Activated CD4-positive, alpha-beta T cell treated with anti-CD3 and anti-CD28 coated beads, Interleukin-10, Interleukin-2, amounts not matched to agents 100 ng/mL and 50 ng/mL, durations not matched to agents 16 hours and 8 hours (primary cell): ENCODE measurements at regions not wholly inside any gene's neighbourhood (a gene's known extent, or its start where the extent isn't known, plus 50 kb on each side); places are given as distances from the start of the nearest gene placed in this dataset.
"Not testable (repeated sequence)": the region's sequence is repeated elsewhere in the genome, so short reads cannot be mapped to it uniquely, and the experiment has no call there.

Experiments
- DNase-seq: peaks from one replicate; pipeline ENCODE4 v3.0.0-alpha.2; 2020

DNA sequence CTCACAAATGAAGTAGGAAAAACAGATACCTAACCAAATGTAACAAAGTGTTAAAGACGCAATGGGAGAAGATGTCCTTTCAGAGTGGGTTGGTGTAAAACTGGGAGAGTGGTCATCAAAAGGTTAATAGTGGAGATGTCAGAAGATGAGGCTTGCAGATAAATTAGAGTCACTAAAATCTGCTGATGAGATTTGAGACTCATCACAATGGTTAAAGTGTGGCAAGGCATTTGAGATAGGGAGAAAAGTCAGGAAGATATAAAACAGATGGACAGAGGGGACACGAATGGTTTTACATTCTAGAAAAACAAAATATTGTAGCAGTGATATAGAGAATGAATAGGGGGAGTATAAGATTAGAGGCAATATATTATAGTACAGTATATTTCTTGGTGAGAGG, 406.0 kb upstream of the SEMA6A start:
- DNase-seq: no peak

- DNase-seq: no peak
Observed at GRCh38 chr5:116976767-116977166, 402.1 kb upstream of the SEMA6A start.

DNA sequence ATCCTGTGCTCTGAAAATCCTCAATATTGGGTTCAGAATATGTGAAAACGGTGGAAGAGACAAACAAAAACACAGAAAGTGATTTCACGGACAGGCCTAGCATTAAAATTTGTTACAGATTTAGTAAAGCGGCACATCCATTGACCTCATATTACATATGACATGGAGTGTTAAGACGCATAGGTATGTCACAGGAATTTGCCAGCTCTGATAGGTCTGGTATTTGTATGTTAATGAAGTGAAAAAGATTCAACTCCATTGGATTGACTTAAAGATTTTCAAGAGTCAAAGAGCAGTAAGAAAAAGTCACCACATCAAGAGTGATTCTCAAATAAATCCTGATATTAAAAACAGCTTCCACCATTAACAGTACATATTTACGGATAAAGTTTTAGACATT, 396.5 kb upstream of the SEMA6A start:
- DNase-seq: no peak

GRCh38 chr5:116970318-116970717, 395.7 kb upstream of the SEMA6A start:
- no peak for DNase-seq

DNA sequence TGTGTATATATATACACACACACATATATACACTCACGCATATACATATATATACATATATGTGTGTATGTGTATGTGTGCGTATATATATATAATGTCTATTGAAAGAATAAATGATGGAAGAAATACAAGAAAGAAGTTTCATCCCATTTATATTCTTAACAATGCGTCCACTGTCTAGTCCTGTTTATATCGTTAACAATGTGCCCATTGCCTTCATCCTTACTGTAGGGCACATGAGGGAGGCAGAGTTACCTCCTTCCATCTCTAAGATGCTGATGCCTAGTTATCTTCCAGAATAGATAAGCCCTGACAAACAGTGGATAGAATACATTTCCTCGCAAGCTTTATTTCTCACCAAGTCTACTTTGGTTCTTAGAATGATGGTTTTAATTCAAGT, 389.8 kb upstream of the SEMA6A start:
- DNase-seq: no peak

GRCh38 chr5:116961021-116961420, 386.4 kb upstream of the SEMA6A start:
- no peak for DNase-seq

DNA sequence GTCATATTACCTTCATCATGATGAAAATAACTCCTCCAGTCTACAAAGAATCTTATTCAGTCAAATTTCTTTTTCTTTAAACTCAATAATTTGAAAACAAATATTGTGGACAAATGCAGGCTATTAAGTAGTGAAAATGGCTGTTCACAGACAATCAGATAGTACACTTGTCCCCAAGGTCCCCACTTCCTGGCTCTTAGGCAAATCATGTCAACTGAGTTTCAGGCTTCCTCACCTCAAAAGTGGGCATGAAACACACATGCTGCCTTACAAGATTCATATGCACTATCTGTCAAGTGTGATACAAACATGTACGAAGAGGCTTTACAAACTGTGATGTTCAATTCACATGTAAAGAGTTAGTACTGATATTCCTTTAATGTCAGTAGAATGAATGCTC, 385.2 kb upstream of the SEMA6A start:
- no peak for DNase-seq

DNA sequence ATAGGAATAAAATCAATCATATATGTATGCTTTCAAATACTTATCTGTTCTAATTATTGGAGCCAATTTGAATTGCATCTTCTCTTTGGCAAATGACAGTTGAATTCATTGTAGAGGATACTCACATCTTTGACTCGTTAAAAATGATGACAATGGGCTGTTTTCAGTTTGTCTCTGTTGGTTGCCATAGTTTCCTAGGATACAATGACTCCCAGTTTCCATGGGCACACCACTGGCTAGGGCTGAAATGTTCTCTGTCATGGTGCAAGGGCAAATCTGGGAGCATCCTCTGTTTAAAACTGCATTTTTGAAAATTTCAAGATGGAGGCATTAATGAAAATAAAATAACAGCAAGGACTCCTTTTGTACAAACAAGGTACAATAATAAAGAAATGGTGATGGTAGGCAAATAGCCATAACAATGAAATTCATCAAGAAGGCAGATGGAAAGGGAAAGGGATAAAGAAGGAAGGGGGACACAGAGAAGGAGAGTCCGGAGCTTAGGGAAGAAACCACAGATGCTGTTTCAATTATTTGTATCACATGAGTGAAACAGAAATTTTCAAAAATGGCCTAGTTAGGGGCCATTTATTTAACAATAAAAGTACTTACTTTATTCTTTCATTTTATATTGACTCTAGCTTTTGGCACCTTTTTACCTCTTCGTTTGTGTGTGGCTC, 378.8 kb upstream of the SEMA6A start:
- no peak for DNase-seq

- no peak for DNase-seq
Observed at GRCh38 chr5:116951219-116951618, 376.6 kb upstream of the SEMA6A start.

- peak; percentile 67 for DNase-seq
Observed at GRCh38 chr5:116947691-116948528, 373.3 kb upstream of the SEMA6A start.

- not testable (repeated sequence) for DNase-seq
Observed at GRCh38 chr5:116945613-116946382, 371.2 kb upstream of the SEMA6A start.

- no peak for DNase-seq
Observed at GRCh38 chr5:116944183-116944582, 369.6 kb upstream of the SEMA6A start.

DNA sequence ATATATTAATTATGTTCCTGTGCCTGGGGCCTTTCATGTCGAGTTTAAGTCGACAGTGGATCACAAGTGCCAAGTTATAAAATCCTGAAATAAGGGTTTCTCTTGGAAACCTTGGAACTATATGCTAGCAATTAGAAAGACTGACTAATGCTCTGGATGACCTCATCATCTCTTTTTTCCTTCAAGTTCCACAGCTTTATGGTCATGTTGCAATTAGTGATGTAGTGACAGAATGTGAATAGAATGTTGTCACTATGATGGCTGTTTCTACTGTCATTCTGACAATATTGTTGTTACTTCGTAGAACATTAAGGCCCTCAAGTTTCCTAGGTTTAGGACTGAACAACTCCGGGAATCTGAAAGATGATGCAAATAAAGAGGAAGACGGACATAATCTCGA, 368.0 kb upstream of the SEMA6A start:
- no peak for DNase-seq

GRCh38 chr5:116939641-116940040, 365.0 kb upstream of the SEMA6A start:
- DNase-seq: no peak

DNA sequence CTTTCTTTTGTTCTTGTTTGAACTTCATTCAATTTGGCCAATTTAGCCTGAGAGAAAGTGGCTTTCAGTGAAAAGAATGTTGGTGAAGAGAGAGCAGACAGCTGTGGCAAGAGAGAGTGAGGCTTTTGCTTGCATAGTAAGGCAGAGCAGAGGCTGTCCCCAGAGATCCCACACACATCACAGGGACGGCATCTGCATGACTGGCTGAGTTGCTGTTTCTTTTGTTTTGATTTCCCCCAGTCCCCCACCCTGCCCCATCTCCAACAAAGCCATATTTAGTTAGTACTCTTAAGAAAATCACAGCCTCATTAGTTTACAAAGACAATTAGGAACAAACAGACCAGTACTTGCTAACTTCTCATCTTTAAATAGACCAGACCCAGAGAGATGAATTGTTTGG, 363.9 kb upstream of the SEMA6A start:
- DNase-seq: no peak

GRCh38 chr5:116935561-116936162, 361.0 kb upstream of the SEMA6A start:
- DNase-seq: no peak

- no peak for DNase-seq
Observed at GRCh38 chr5:116930616-116931015, 356.0 kb upstream of the SEMA6A start.

DNA sequence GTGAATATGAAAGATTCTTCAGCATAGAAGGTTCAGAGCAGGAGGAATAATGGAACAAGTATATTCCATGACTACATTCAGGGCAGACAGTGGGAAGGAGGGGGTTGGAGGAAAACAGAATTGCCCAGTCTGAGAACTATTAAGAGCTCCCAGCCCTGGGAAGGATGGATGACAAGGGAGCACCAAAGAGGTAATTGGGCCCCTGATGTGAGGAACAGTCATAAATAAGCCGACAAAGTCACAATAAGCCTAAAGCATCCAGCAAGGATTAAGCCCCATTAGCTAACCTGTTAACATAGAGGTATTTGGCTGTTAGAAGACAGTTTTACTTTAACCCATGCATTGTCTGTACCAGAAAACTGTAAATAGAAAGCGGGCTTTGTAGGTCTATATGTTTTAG, 348.7 kb upstream of the SEMA6A start:
- DNase-seq: no peak

DNA sequence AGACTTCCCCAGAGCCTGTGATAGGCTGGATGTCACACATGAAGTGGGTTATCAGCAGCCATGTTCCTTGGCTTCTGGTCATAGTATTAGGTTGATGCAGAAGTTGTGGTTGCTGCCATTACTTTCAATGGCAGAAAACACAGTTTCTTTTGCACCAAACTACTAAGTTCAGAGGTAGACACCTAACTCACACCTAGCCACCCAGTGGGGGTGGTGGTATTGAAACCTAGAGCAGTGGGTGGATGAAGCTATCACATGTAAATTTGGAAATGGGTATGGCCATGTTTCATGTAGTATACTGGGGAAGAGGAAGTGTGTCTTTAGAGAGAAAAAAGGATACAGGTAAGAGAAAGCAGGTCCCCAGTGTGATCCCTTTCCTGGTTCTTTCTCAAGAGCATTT, 347.9 kb upstream of the SEMA6A start:
- no peak for DNase-seq

GRCh38 chr5:116914869-116915504, 340.4 kb upstream of the SEMA6A start:
- DNase-seq: no peak

DNA sequence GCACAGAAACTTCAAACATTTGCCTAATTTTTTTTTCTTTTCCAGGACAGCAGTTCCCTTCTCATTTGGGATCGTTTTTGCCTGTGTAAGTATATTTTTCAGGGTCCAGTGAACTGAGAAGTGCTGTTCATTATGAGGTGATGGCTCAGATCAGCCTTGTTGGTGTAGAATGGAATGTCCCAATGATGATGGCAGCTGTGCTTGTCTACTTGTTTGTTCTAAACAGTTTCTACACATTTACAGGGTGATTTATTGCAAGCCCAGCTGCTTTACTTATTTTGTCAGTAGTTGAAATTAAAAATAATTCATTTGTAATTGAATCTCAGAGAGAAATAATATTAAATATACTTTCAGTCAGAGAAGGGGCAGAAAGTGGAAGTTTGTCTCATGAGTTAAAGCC, 337.6 kb upstream of the SEMA6A start:
- DNase-seq: no peak

- DNase-seq: no peak
Observed at GRCh38 chr5:116911074-116911473, 336.5 kb upstream of the SEMA6A start.

DNA sequence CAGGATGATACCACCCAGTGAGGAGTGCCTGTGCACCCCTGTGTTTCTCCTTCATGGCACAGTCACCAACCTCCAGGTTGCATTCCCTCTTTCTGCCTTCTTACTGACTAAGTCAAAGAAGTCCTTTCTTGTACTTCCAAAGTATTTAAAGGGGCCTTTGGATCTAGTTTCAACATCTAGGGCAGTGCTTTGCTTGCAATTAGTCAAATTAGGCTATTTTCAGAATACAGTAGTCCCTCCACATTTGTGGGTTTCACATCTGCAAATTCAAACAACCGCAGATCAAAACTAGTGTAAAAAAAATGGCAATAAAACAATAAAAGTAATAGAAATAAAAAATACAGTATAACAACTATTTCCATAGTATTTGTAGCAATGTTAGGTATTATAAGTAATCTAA, 333.9 kb upstream of the SEMA6A start:
- no peak for DNase-seq
